GM12875 (cell line): ENCODE measurements at regions not wholly inside any gene's neighbourhood (a gene's known extent, or its start where the extent isn't known, plus 50 kb on each side); places are given as distances from the start of the nearest gene placed in this dataset.

Source experiments
- H3K4me3 ChIP-seq: one replicate; pipeline ENCODE4 v1.5.1; 2011; ENCODE audit warnings: low read depth, low read length, control low read depth
- CTCF ChIP-seq: IDR thresholded peaks from 2 replicates; pipeline ENCODE4 v1.5.1; 2011; ENCODE audit warnings: low read depth, mild to moderate bottlenecking, control low read depth, inconsistent platforms, low read length, moderate library complexity, borderline replicate concordance; ENCODE audit not compliant: insufficient read depth

- TF ChIP-seq CTCF: no peak
Observed at GRCh38 chr12:93152617-93153016, 223.5 kb upstream of the EEA1 start.

GRCh38 chr12:93153321-93153720 is 224.2 kb upstream of the EEA1 start:
- TF ChIP-seq CTCF: no peak
- H3K4me3 ChIP-seq: no peak overlapping the region

More at GRCh38 chr12:93152617-93153016, 223.5 kb upstream of the EEA1 start:
- no peak overlapping the region for H3K4me3 ChIP-seq

- TF ChIP-seq CTCF: no peak
- no peak overlapping the region for H3K4me3 ChIP-seq
Observed at GRCh38 chr12:93154096-93154728, 223.5 kb upstream of the NUDT4 start.

GRCh38 chr12:93154753-93155480 is 222.8 kb upstream of the NUDT4 start:
- no peak for TF ChIP-seq CTCF
- no peak overlapping the region for H3K4me3 ChIP-seq

- H3K4me3 ChIP-seq: no peak overlapping the region
- TF ChIP-seq CTCF: no peak
Observed at GRCh38 chr12:93156086-93156716, 221.5 kb upstream of the NUDT4 start.

DNA sequence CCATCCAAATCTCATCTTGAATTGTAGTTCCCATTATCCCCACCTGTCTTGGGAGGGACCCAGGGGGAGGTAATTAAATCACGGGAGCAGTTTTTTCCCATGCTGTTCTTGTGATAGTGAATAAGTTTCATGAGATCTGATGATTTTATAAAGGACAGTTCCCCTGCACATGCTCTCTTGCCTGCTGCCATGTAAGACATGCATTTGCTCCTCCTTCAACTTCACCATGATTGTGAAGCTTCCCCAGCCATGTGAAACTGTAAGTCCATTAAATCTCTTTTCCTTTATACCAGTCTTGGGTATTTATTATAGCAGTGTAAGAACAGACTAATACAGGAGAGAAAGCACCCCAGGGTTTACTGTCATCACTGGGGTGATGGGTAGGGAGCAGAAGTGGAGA is 220.4 kb upstream of the NUDT4 start:
- no peak overlapping the region for H3K4me3 ChIP-seq
- TF ChIP-seq CTCF: no peak
